ENCODE measurements at regions not wholly inside any gene's neighbourhood (a gene's known extent, or its start where the extent isn't known, plus 50 kb on each side); places are given as distances from the start of the nearest gene placed in this dataset.

- FAIRE-seq = no peak
Observed at GRCh38 chr2:216920143-216920876, 60.4 kb upstream of the TNP1 start.

- FAIRE-seq = no peak
Observed at GRCh38 chr2:216918088-216918680, 58.3 kb upstream of the TNP1 start.

- no peak for FAIRE-seq
Observed at GRCh38 chr2:216916956-216917650, 57.2 kb upstream of the TNP1 start.

GRCh38 chr2:216915557-216916150 is 55.8 kb upstream of the TNP1 start:
- no peak for FAIRE-seq

GRCh38 chr2:216914491-216914890 is 54.6 kb upstream of the TNP1 start:
- FAIRE-seq = no peak

GRCh38 chr2:216911886-216912285 is 52.0 kb upstream of the TNP1 start:
- no peak for FAIRE-seq

GRCh38 chr2:216911008-216911407 is 51.1 kb upstream of the TNP1 start:
- FAIRE-seq = no peak

GRCh38 chr2:216909541-216910210 is 49.8 kb upstream of the TNP1 start:
- FAIRE-seq = no peak

Measured in TTC549 (cell line).